Inflammatory macrophage (primary cell): ENCODE measurements at regions not wholly inside any gene's neighbourhood (a gene's known extent, or its start where the extent isn't known, plus 50 kb on each side); places are given as distances from the start of the nearest gene placed in this dataset.

ENCODE experiments used
- DNase-seq, 2 donors: peaks; one replicate each; pipeline ENCODE4 v3.0.0-alpha.2; 2020 to 2022

DNA sequence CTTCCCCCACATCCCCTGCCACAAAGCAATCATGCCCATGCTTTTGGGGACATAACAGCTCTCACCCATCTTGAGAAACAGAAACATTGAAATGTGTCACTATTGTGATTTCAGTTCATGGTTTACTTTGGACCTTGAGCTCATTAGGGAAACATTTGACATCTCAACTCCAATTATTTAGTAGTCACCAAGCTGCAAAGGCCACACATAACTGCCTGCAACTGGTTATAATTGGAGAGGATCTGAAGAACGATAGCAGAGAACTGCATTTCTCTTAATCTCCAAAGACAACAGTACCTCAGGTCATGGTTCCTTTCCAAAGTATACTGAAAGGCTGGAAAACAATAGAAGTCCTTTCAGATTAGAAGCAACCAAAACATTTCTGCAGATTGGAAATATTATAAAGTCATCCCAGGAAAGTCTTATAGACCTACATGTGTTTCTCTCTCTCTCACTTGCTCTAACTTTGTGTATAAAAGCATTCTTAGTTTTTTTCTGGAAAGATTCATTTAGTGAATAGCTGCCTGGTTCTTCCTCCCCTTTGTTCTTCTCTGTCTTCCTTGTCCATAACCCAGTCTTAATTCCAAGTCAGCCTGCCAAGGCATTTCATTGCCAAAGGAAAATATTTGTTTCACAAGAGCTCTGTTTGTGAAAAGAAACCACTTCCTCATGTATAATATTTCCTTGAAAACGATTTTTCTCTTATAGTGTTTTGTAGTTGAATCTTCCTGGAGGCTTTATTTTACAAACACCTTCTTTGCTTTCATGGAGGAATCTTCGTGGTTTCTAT lies 426.8 kb downstream of the ADGRL2 start:
- peak; percentile 46 to 75 for DNase-seq

DNA sequence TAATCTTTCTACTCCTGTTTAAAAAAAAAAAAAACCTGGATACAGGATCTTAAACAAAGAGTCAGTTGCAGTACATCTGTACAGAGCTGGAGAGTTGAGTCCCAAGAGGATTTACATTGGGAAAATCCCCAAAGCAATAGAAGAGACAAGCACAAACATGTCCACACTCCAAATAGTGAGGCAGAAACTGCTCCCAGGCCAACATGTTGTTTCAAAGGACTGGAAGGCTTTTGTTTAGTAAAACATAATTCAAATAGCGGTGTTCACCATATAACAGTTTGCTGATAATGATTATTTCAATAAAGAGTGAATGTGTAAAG lies 425.4 kb downstream of the ADGRL2 start:
- no peak for DNase-seq

DNA sequence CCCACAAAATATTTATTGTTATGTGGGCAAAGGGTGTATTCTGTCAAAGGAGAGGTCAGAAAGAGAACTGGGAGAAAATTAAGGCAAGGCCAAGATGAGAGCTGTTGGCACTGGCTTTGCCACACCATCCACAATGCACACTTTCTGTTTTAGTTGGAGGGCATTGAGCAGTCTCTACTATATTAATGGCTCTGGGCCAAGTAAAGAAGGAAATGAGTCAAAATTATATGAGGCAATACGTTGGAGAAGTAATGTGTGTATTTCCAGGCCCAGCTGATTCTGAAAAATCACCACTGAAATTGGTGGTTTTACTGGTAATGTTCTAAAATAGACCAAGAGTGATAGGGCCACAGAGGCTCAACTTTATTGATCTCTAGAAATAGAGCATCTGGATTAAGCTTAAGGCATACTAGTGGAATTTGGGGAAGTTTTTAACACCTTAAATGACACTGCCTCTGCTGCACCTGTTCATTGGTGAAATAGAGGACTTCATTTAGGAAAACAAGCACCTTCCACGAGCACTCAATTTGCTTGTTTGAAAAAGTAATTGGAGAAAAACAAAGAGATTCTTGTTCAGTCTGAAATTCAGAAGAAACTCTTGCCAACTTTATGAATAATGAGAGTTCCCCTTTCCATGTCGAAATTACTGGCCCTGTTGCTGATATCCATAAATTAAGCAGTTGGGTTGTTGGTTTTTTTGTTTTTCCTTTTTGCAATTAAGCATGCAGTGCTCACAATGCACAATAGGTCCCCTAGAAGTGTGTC lies 424.9 kb downstream of the ADGRL2 start:
- peak; percentile 70 to 89 for DNase-seq

DNA sequence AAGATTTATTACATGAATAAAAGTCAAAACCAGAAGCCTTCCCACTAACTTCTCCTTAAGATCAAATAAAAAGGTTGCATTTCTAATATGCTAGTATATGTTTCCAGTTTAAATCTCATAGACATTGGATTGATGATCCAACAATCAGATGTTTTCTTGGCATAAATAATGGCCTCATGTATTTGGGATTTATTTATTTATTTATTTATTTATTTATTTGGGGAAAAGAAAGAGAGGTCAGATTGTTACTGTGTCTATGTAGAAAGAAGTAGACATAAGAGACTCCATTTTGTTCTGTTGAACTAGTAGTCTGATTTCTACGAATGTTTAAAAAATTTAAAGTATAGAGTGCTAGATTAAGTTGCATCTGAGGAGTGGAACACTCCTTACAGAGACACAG lies 422.4 kb downstream of the ADGRL2 start:
- no peak for DNase-seq

DNA sequence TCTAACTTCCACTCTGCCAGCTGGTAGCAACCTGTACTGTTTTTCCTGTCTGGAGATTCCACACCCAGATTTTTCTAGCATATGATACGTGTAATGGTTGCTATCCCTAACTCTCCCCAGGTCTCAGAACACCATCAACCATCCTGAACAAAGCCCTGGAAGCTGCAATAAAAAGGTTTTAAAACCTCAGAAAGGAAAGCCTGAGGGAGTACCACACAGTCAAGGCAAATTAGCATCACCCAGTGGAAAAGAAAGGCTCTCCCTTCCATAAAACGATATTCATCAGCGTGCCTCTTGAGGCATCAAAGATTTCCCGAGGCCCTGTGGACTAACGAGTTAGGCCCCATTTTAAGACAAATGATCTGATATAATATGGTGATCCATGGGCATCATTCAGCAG lies 421.0 kb downstream of the ADGRL2 start:
- no peak for DNase-seq

DNA sequence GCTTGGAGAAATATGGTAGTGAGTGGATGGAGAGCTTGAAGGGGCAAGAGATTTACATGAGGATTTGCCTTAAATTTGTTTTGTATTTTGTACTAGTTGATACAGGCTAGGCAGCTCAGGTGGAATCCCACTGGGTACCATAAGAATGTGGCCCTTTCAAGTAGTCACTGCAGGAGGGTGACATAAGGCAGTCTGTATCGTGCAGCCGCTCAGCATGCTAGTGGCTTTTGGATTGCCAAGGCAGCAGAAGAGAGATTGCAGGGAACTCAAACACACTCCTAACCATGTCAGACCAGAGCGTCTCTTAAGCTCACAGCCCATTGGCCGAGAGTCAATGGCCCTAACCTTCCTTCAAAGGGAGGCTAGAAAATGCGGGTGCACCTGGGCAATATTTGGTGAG lies 420.0 kb downstream of the ADGRL2 start:
- DNase-seq: no peak

DNA sequence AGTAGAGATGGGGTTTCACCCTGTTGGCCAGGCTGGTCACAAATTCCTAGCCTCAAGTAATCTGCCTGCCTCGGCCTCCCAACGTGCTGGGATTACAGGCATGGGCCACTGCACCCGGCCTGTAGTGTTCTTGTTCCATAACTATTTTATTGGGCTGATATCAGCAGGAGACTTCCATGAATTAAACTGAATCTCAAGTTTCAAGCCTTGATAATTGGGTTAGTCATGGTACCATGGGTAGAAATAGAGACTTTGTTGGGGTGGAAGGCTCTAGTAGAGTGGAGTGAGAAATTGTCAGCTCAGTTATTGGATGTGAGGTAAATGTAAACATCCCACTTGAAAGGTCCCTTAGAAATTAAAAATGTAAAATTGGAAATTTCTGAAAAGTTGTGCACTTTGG lies 419.1 kb downstream of the ADGRL2 start:
- DNase-seq: no peak

DNA sequence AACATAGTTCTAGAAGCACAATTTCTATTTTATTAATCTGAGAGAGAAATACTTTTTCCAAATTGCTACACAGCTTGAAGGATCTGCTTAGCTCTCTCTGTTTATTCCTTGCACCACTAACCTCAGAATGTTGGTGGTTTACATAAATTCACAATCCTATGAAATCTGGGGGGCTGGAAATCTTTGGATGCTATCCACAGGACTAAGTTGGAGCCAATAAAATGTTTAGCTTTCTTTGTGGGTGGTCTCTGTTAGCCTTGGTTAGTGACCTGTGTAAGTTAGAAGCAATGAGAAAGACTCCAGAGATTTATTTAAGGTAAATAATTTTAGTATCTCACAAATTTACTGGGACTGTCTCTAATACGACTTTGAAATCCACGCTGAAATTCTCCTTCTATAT lies 418.1 kb downstream of the ADGRL2 start:
- no peak for DNase-seq

DNA sequence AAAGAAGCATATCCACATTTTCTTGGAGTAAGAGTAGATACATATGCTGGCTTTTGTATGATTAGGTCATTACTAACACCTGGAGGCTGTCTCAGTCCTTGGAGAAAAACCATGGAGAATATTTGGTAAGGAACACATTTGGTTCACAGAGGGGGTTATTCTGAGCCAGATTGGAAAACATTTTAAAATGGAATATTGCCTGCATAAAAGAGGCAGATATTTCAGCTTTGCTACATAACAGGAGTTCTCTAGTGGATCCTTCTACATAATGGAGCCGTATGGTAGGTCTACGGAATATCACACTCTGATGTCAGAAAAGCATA lies 415.1 kb downstream of the ADGRL2 start:
- no peak for DNase-seq

DNA sequence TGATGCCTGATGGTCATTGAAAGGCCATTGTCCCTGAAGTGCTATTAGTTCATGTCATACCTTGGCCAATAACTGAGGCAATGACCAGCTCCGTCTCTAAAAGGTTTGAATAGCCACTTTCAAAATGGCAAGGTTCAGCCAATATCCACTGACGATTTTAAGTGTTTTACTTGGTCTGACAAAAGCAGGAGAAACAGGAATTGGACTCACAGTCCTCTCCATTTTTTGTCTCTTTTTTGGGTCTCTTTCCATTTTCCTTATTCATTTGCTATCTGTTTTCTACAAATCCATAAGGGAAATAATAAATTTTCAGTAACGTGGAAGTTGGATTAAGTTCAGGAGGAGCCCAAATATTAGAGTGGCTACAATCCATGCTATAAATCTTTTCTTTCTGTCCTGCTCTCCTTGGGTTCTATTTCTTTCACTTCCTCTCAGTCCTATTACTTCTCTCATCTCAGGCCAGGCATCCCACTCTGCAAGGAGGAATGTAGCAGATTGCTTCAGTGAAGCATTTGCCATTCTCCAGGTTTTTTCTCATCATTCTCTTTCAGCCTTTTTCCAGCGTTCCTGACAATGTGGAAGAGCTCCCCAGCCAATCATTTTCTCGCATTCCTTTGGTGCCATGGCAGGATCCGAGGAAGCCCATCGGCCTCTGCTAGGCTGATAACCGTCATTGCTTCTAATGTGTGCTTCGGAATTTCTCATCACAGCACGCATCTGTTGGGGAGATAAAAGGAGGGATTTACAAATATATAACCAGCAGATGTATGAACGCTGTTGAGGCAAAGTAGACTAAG lies 414.5 kb downstream of the ADGRL2 start:
- no peak for DNase-seq

DNA sequence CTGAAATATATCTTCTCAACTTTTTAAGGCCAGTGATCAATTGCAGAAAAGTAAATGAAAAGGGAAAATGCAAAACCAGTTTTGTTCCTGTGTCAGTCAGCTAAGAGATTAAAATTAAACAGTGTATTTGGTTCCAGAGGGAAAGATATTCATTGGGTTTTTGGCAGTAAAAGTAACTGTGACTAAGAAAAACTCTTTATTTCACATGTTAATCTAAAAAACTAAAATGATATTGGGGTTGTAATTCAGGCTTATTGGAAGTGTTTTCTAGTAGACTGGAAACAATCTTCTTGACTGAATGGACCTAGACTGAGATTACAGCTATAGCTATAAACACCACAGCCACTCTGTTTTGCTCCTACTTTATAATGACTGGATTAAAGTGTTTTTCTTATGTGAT lies 413.9 kb downstream of the ADGRL2 start:
- DNase-seq: no peak

DNA sequence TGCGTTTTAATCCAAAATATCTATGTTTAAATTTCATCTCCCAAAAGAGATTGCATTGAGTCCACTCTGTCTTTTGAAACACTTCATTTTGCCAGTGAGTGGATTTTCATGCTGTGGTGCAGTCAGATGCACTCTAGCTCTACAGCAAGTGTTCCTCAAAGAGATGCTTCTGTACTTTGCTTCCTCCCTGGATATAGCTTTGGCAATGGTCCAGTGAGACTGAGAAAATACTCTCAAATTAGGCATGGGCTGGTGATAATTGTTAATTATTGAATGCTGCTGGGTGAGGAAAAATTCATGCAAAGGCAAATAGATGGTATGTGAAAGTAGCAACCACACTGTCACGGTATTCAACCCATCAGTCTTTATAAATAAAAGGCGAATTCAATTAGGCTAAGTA lies 396.9 kb downstream of the ADGRL2 start:
- DNase-seq: no peak

DNA sequence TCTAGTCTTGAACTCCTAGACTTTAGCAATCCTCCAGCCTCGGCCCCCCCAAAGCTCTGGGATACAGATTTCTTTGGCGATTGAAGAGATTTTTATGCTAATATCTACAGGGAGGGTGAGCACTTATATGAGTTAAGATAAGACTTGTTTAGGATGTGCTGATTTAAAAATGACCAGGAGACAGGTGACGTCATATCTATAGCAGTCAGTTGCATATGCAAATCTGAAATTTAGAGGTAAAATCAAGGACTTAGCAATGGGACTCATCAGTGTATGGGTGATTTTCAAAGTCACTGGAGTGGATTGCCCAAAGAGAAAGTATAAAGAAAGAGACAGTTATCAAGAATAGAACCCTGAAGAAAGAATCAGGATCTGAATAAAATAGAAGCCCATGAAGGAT lies 394.5 kb downstream of the ADGRL2 start:
- no peak for DNase-seq

DNA sequence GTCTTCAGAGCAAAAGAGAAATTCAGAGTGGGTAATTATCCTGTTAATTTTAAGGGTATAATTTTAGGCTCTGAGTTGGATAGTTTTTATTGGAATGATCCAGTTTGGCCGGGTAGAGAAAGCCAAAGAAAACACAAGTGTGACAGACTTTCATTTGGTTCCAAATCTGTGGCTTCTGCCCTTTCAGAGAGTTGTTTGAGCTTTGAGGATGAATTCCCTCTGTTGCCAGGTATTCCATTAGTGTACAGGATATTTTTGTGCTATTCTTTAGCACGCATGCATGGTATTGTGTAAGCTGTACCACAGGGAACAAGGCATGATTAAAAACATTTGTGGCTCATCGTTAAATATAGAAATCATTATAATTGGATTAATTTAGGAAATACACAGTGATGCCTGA lies 384.4 kb downstream of the ADGRL2 start:
- DNase-seq: no peak

DNA sequence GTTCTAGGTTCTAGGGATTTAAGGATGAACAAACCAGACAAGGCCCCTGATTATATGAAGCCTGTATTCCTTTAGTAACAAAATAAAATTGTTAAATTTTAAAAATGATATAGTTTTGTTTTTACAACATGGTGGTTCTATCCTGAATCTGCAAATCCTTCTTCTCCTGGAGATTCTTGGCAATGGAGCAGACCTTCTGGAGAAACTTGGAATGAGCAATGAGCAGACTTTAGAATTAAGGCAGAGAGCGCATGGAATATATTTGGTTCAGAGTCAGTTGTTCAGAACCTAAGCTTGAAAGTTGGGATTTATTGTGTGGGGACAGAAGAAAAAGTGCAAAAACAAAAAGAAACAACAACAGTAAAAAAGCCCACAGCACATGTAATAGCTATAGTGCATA lies 381.1 kb downstream of the ADGRL2 start:
- no peak for DNase-seq

DNA sequence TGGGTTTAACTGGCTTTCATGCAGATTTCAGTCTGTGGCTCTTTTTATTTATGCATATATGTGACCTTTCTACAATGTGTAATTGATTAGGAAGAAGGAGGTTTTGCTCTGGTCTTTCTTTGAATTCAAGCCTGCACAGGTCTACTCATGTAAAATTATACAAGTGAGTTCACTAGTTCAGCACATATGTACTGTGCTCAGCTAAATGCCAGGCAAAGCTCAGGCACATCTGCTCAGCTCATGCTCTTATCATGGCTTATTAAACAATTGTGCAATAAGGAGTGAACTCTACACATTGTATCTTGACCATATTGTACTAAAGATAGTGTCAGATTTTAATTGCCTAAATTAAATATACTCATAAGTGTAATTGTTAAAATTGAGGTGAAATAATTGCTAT lies 378.4 kb downstream of the ADGRL2 start:
- no peak for DNase-seq

DNA sequence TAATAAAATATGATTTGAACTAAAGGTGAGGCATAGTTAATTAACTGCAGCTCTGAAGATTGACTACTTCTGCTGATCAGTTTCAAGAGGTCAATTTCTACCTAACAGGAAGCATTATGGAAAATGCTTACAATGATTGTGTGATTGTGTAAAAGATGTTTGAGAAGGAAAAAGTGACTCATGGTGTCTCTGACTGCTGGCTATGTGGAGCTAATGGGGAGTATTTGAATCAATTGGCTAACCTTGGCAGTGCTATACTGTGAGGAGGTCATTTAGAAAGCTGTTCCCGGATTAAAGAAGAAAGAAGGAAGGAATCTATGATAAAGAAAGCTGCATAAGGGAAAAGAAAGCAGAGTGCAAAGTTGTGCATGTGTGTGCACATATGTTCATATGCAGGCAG lies 376.5 kb downstream of the ADGRL2 start:
- DNase-seq: no peak

DNA sequence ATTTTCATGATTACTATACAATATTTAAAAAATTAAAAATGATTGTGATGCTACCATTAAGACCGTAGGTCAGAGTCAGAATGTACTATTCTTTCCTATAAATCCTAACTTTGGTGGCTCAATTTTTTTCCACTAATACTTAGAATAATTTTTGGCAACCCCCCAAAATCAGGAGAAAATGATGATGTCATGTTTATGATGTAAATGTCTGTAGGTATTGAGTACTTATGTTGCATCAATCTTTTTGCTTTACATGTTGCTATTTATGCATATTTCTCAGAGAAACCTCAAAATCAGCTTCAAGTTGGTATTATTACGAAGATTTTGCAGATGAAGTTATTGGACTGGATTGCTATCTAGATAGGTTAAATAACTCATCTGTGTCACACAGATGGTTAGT lies 371.2 kb downstream of the ADGRL2 start:
- DNase-seq: no peak

DNA sequence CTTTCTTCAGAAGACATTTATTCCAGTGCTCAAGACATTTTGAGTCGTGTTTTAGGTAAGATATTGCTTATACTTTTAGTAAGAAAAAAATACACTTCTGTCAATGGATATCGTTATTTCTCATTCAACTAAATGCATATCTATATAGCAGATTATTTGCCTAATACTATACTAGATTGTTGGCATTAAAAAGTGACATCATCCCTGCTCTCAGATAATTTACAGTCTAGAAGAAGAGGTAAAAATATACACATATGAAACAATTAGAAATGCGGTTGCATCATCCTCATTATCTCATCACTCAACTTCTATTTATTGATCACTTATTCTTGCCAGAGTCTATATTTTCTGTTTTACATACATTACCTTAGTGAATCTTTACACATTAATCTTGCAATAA lies 367.7 kb downstream of the ADGRL2 start:
- no peak for DNase-seq

DNA sequence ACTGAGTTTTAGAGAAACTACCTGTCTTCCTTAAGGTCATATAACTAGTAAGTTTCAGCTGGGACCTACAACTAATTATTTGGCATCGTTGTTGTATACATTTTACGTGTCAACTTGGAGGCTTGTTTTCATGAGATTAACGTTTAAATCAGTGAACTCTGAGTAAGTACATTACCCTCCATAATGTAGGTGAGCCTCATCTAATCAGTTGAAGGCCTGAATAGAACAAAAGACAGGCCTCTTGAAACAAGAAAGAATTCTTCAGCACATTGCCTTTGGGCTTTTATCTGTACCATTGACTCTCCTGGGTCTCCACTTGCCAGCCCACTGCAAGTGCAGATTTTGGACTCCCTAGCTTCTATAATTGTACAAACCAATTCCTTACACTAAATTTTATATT lies 364.6 kb downstream of the ADGRL2 start:
- no peak for DNase-seq

DNA sequence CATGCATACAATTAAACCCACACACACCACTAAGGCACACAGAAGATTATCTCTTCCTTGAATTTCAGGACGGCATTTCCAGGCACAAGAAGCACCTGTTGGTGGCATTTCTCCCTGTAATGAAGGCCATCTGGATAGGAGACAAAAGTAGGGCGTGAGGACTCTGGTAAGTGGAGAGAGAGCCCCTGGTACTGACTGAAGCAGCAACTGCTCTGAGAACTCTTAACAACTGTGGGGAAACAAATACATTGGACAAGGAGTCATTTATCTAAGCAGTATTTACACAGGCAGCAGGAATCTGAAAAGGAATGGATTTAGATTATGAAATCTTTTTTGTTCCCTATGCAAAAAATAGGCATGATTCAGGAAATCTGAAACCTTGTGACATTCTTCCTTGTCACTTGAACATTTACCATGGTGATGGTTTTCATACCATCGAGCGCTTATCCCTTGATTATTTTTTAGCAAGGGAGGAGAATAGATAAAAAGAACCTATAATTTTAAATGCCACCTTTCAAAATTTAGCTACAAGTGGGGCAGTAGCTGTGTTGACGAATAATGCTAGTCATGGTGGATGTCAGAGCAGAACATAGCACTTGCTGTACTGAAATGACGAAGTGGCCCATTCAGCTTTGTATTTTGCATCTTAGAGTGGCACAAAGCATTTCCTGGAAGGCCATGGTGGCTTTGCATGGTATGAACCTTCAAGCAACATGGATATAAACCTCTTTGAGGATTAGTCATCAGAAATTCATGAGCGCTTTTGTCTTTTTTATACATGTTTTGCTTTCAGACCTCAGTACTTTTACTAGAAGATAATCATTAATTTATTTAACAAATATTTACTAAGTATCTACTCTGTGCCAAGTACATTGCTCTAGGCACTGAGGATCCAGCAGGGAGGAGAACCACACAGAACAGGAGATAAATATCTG lies 362.0 kb downstream of the ADGRL2 start:
- DNase-seq: no peak

DNA sequence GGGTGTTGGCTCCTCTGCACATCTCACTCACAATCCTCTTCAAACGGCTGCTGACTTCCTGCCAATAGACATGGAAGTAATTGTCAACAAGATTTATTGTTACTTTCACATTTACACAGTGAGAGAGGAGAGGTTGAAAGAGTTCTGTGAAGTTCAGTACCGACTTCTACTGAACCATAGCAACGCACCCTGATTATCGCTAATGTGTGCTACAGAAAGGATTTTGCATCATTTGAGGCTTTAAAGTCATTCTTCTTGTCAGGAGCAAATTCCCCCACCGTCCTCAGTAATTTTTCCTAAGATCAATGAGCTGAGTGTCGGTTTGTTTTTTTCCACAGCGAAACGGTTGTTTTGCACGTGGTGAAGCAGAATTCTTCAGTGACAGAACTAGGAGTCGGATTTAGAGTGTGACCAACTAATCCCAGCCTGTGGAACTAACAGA lies 361.0 kb downstream of the ADGRL2 start:
- no peak for DNase-seq

DNA sequence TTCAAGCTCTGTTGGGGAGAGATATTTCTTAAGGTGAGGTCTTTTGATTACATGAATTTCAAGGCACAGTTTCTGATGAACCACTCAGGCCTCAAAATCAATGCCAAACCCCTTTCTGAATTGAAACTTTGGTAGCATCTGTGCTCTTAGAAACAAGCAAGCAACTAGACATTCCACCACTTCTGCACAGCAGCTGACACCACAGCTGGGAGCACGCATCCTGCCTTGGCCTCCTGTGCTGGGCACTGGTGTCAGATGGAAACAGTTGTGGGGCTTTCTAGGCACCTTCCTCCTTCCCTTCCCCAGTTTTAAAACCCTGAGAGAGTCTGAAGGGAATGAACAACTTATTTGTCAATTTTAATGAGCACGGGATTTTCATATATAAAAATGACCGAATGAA lies 360.2 kb downstream of the ADGRL2 start:
- DNase-seq: no peak
